WI38 (cell line): ENCODE measurements at regions not wholly inside any gene's neighbourhood (a gene's known extent, or its start where the extent isn't known, plus 50 kb on each side); places are given as distances from the start of the nearest gene placed in this dataset.

Experiments
- H3K4me3 ChIP-seq: 2 replicates; pipeline ENCODE4 v1.5.1; 2011; ENCODE audit warnings: low read depth, mild to moderate bottlenecking, control low read depth, low read length
- TF ChIP-seq, protein P1 (sequence below): IDR thresholded peaks from 2 replicates; pipeline ENCODE4 v1.5.1; 2012; ENCODE audit warnings: low read depth, mild to moderate bottlenecking, control low read depth, low read length

DNA sequence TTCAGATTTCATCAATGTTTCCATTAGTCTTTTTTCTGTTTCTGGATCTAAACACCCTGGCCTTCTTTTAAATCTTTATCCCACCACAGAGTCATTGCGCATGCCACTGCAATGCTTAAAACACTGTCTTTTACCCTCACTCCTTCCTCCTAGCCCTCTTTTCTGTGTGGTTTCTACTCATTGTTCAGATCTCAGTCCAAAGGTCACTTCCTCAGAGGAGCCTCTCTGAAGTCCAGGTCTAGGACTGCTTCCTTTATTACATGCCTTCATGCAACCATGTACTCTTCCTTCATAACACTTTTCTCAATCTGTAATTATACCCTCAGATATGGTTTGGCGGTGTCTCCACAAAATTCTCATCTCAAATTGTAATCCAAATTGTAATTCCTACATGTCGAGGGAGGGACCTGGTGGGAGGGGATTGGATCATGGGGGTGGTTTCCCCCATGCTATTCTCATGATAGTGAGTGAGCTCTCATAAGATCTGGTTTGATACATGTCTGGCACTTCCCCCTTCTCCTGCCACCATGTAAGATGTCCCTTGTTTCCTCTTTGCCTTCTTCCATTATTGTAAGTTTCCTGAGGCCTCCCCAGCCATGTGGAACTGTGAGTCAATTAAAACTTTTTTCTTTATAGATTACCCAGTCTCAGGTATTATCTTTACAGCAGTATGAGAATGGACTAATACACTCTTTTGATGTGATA lies 808.9 kb downstream of the DIAPH3 start:
- H3K4me3 ChIP-seq: no peak overlapping the region
- TF ChIP-seq, protein P1, sequence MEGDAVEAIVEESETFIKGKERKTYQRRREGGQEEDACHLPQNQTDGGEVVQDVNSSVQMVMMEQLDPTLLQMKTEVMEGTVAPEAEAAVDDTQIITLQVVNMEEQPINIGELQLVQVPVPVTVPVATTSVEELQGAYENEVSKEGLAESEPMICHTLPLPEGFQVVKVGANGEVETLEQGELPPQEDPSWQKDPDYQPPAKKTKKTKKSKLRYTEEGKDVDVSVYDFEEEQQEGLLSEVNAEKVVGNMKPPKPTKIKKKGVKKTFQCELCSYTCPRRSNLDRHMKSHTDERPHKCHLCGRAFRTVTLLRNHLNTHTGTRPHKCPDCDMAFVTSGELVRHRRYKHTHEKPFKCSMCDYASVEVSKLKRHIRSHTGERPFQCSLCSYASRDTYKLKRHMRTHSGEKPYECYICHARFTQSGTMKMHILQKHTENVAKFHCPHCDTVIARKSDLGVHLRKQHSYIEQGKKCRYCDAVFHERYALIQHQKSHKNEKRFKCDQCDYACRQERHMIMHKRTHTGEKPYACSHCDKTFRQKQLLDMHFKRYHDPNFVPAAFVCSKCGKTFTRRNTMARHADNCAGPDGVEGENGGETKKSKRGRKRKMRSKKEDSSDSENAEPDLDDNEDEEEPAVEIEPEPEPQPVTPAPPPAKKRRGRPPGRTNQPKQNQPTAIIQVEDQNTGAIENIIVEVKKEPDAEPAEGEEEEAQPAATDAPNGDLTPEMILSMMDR: no peak

DNA sequence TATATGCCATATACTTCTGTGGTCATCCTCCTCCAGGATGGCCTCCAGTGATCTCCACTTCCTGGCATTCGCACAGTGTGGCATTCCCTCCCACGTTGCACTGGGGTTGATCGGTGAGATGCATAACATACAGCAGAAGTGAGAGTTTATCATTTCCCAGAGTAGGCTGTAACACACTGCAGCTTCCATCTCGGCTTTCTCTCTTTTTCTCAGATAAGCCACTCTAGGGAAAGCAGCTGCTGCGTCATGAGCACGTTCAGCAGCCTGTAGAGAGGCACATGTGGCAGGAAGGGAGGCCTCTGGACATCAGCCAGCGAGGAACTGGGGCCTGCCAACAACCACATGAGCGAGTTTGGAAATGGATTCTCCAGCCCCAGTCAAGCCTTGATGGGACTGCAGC lies 807.1 kb downstream of the DIAPH3 start:
- no peak overlapping the region for H3K4me3 ChIP-seq
- TF ChIP-seq, protein P1: no peak

DNA sequence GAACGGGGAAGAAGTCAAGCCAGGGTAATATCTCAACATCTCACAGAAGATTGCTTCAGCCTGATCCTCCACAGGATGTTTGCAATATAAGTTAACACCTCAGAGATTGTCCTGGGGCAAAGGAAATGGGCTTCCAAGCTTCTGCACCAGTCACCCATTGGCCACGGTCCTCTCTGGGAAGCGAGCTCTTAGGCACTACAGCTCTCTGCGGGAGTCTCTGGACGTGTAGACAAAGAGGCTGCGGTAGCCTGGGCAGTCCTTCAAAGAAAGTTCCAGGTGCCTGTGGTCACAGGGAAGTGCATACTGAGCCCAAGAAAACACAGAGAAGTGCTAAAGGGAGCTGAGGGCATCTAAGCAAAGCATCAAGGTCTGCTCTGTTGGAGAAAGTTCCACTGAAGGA lies 805.7 kb downstream of the DIAPH3 start:
- no peak overlapping the region for H3K4me3 ChIP-seq
- TF ChIP-seq, protein P1: no peak

DNA sequence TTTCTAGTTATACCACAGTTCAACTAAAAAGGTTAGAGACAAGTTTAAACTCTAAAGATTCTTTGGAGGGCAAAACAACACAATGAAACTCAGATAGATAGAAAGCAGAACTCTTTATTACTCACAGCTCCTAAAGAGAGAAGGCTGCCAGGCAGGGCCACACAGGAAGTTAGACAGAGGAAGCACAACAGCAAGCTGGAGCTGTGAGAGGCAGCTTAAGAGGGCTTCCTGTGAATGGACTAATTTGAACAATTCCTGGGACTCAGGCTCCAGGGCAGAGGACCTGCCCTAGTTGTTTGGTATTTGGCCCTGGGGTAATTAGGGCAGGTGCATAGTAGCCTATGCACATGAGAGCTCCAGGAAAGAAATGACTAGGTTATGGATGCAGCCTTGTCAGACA lies 803.6 kb downstream of the DIAPH3 start:
- TF ChIP-seq, protein P1: no peak

DNA sequence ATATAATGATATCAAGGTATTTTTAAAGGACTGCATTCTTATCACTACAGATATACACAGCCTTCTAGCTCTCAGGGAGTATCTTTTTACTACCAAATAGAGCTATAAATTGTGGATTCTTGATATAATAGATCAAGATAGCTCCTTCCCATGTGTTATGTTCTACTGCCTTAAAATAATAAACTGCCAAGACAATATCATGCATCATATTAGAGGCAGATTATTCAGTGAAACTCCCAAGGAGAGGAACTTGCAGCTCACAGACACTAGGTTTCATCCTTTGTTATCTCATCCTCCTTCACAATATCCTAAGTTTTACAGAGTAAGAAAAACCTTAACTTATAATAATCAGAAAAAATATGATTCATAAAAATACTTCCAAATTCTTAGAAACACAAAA lies 802.8 kb downstream of the DIAPH3 start:
- TF ChIP-seq, protein P1: no peak
- no peak overlapping the region for H3K4me3 ChIP-seq

More for the DNA sequence above, 803.6 kb downstream of the DIAPH3 start:
- H3K4me3 ChIP-seq: no peak overlapping the region

DNA sequence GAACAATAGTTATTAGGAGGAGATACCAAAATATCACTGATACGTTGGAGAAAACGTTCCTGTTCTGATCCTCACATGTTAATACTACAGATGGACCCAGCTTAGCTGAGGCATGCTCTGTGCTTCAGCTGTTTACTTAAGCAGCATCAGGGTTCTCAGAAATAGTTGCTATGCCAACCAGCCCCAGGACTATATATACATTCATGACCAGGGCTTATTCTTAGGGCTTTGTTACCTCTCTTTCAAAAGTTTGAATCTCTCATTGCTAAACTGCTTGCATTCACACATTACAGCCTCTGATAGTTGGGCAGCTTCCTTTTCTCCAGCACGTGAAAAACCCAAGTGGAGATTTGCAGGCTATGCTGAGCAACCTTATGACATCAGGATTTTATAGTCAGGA lies 800.4 kb downstream of the DIAPH3 start:
- TF ChIP-seq, protein P1: no peak

DNA sequence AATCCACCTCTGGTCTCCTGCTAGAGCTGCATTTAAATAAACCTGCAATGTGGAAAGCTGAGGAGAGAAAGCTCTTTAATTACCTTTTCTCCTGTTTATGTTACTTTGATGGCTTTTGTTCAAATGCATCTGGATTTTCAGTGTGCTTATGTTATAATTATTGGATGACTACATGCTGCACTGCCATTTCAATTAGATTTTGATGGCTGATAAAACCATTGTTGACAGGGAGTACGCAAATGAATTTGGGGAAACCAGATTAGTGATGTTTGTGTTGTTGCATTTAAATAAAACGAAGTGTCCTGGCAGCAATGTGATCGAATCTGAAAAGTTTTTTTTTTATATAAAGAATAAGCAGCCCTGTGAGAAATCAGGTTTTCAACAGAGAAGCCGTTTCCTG lies 799.8 kb downstream of the DIAPH3 start:
- TF ChIP-seq, protein P1: no peak
- no peak overlapping the region for H3K4me3 ChIP-seq

More for the DNA sequence above, 800.4 kb downstream of the DIAPH3 start:
- no peak overlapping the region for H3K4me3 ChIP-seq
